GM10248 (cell line): ENCODE measurements at regions not wholly inside any gene's neighbourhood (a gene's known extent, or its start where the extent isn't known, plus 50 kb on each side); places are given as distances from the start of the nearest gene placed in this dataset.

Experiments used
- CTCF ChIA-PET: fragments of 300-600 bp; sonication (Branson Sonifier 250); formaldehyde crosslinking; extraction: SDS; loops from one replicate; lab custom pipeline; 2021; ENCODE audit warnings: antibody characterized with exemption; lab: Yijun Ruan, JAX
- POLR2A ChIA-PET: fragments of 350-650 bp; sonication (Branson Sonifier 250); formaldehyde crosslinking; extraction: SDS; loops from one replicate; lab custom pipeline; 2020; ENCODE audit warnings: antibody characterized with exemption; lab: Yijun Ruan, JAX
- DNase-seq: peaks from one replicate; pipeline ENCODE4 v3.0.0; 2012; ENCODE audit errors: extremely low spot score
- CTCF ChIP-seq: IDR thresholded peaks from 2 replicates; pipeline ENCODE4 v1.5.1; 2012; ENCODE audit warnings: mild to moderate bottlenecking, low read depth; ENCODE audit errors: extremely low read depth, missing control alignments, control extremely low read depth

GRCh38 chr4:182018691-182019090 is 224.5 kb upstream of the TENM3 start:
- no peak for TF ChIP-seq CTCF
- DNase-seq, result no peak
- ChIA-PET POLR2A (no interaction called here), CTCF (interaction anchor here (0.9 kb wide), 1 partner anchor 58 kb away, joined by 3 read pairs; no protein-coding TSS in a partner anchor)

- TF ChIP-seq CTCF, result no peak
- DNase-seq, result peak; percentile 24
- CTCF ChIA-PET, result no interaction called here
- POLR2A ChIA-PET, result no interaction called here
Measured at GRCh38 chr4:182019148-182019652, 224.0 kb upstream of the TENM3 start.

GRCh38 chr4:182022909-182023308 is 220.3 kb upstream of the TENM3 start:
- CTCF ChIA-PET, result interaction anchor here (0.8 to 1.4 kb wide), 6 partner anchors 9 to 36 kb away, joined by 3 to 4 read pairs (median 3); no protein-coding TSS in a partner anchor
- no peak for TF ChIP-seq CTCF
- no peak for DNase-seq
- POLR2A ChIA-PET, result interaction anchor here (0.7 kb wide), 1 partner anchor 85 kb away, joined by 6 read pairs; no protein-coding TSS in a partner anchor

- DNase-seq, result no peak
- no peak for TF ChIP-seq CTCF
- ChIA-PET POLR2A (no interaction called here), CTCF (interaction anchor here (0.8 to 1.4 kb wide), 3 partner anchors 10 to 20 kb away, joined by 3 read pairs; no protein-coding TSS in a partner anchor)
Measured at GRCh38 chr4:182023469-182023868, 219.7 kb upstream of the TENM3 start.

GRCh38 chr4:182042945-182043344 is 200.3 kb upstream of the TENM3 start:
- ChIA-PET POLR2A (no interaction called here), CTCF (interaction anchor here (0.8 kb wide), 1 partner anchor 20 kb away, joined by 3 read pairs; no protein-coding TSS in a partner anchor)
- no peak for TF ChIP-seq CTCF
- DNase-seq, result no peak

- POLR2A ChIA-PET, result no interaction called here
- CTCF ChIA-PET, result interaction anchor here (1.3 kb wide), 1 partner anchor 11 kb away, joined by 4 read pairs; no protein-coding TSS in a partner anchor
- no peak for TF ChIP-seq CTCF
- DNase-seq, result no peak
Measured at GRCh38 chr4:182048871-182049270, 194.3 kb upstream of the TENM3 start.
